Upper lobe of left lung (tissue), 6 donors: ENCODE measurements at regions not wholly inside any gene's neighbourhood (a gene's known extent, or its start where the extent isn't known, plus 50 kb on each side); places are given as distances from the start of the nearest gene placed in this dataset.

Experiments
- ATAC-seq, 2 donors: fragments of 200-7000 bp; cut with Tn5 transposase; one replicate each; pipeline ENCODE4 v1.9.1; 2022; ENCODE audit warnings: mild to moderate bottlenecking in 2 of 2, moderate library complexity in 2 of 2; ENCODE audit not compliant: low FRiP score in 2 of 2
- DNase-seq, 2 donors: peaks; one replicate each; pipeline ENCODE4 v3.0.0-alpha.2; 2019 to 2020
- H3K27ac ChIP-seq, 4 donors: fragments of 200-600 bp; sonication (generic); one replicate each; pipeline ENCODE4 v1.5.1; 2016 to 2019
- H3K27me3 ChIP-seq, 4 donors: fragments of 200-600 bp; sonication (generic); one replicate each; pipeline ENCODE4 v1.5.1; 2017 to 2019
- H3K36me3 ChIP-seq, 4 donors: fragments of 200-600 bp; sonication (generic); one replicate each; pipeline ENCODE4 v1.5.1; 2016 to 2019
- H3K4me1 ChIP-seq, 4 donors: fragments of 200-600 bp; sonication (generic); one replicate each; pipeline ENCODE4 v1.5.1; 2018 to 2019
- H3K4me3 ChIP-seq, 4 donors: fragments of 200-600 bp; sonication (generic); one replicate each; pipeline ENCODE4 v1.5.1; 2017 to 2019; ENCODE audit warnings: mild to moderate bottlenecking in 2 of 4, moderate library complexity in 1 of 4
- H3K9me3 ChIP-seq, 4 donors: fragments of 200-600 bp; sonication (generic); one replicate each; pipeline ENCODE4 v1.5.1; 2018 to 2019
- CTCF ChIP-seq, 6 experiments: fragments of 450-650 bp in 4 of 6; fragments of 200-600 bp in 2 of 6; sonication (generic) in 2 of 6; IDR thresholded peaks; one replicate each; pipeline ENCODE4 v1.5.1; 2016 to 2019; ENCODE audit warnings: antibody characterized with exemption in 6 of 6
- EP300 ChIP-seq, 4 donors: sonication (generic); formaldehyde crosslinking; IDR thresholded peaks; one replicate each; pipeline ENCODE4 v1.5.1; 2017; ENCODE audit warnings: antibody characterized with exemption in 4 of 4, control low read depth in 2 of 4
- POLR2A ChIP-seq, 4 donors: fragments of 450-650 bp; IDR thresholded peaks; one replicate each; pipeline ENCODE4 v1.5.1; 2016 to 2017; ENCODE audit warnings: antibody characterized with exemption in 4 of 4, mild to moderate bottlenecking in 2 of 4
- POLR2AphosphoS5 ChIP-seq, 2 donors: sonication (generic); formaldehyde crosslinking; IDR thresholded peaks; one replicate each; pipeline ENCODE4 v1.5.1; 2017; ENCODE audit warnings: antibody characterized with exemption in 2 of 2
- WGBS, 2 donors: methylation state at CpG; one replicate each; pipeline ENCODE4 v1.1.5; 2017 to 2018; 5-methylcytosine and 5-hydroxymethylcytosine counted together
- donor health status: DM: no; HTN: no; CAD: no; lungs with moderate emphysema.
- donor health status: DM: no; HTN: yes; CAD: no; lungs with severe emphysema.

- Histone ChIP-seq H3K27ac (no peak overlapping the region), H3K27me3 (no peaks in the 10 kb centered on the region), H3K4me3 (no peak overlapping the region), H3K36me3 (no peaks in the 10 kb centered on the region), H3K9me3 (peaks cover 0 to 11% (median 6%) of the 10 kb centered on the region in 4 donors), H3K4me1 (no peaks in the 10 kb centered on the region)
- TF ChIP-seq CTCF (IDR thresholded peaks at IDR 0.05): no peak
- no peak for TF ChIP-seq EP300 (IDR thresholded peaks at IDR 0.05)
- no peak for TF ChIP-seq POLR2A (IDR thresholded peaks at IDR 0.05)
- TF ChIP-seq POLR2AphosphoS5 (IDR thresholded peaks at IDR 0.05): no peak
- ATAC-seq: no peak
- 72 to 81% methylated on average over 9 of the region's 9 CpGs for WGBS, 2 donors
- DNase-seq: no peak
These were observed 620.2 kb downstream of the ZBBX start for GRCh38 chr3:166759736-166760513.

GRCh38 chr3:166752214-166752613, 627.9 kb downstream of the ZBBX start:
- Histone ChIP-seq H3K27ac (no peak overlapping the region), H3K27me3 (no peaks in the 10 kb centered on the region), H3K4me3 (no peak overlapping the region), H3K9me3 (no peaks in the 10 kb centered on the region), H3K36me3 (no peaks in the 10 kb centered on the region), H3K4me1 (no peaks in the 10 kb centered on the region)
- TF ChIP-seq POLR2AphosphoS5 (IDR thresholded peaks at IDR 0.05) (no peak), POLR2A (IDR thresholded peaks at IDR 0.05) (no peak), CTCF (IDR thresholded peaks at IDR 0.05) (no peak), EP300 (IDR thresholded peaks at IDR 0.05) (no peak)
- no peak for DNase-seq
- ATAC-seq: no peak
- 48 to 71% methylated on average over 2 of the region's 2 CpGs for WGBS, 2 donors

- TF ChIP-seq EP300 (IDR thresholded peaks at IDR 0.05) (no peak), POLR2AphosphoS5 (IDR thresholded peaks at IDR 0.05) (no peak), CTCF (IDR thresholded peaks at IDR 0.05) (no peak), POLR2A (IDR thresholded peaks at IDR 0.05) (no peak)
- no peaks in the 10 kb centered on the region for H3K36me3 ChIP-seq
- H3K27ac ChIP-seq: no peak overlapping the region
- no peaks in the 10 kb centered on the region for H3K9me3 ChIP-seq
- H3K4me1 ChIP-seq: no peaks in the 10 kb centered on the region
- 29 to 41% methylated on average over 2 of the region's 2 CpGs for WGBS, 2 donors
- DNase-seq (no peak), ATAC-seq (no peak)
- no peaks in the 10 kb centered on the region for H3K27me3 ChIP-seq
- H3K4me3 ChIP-seq: no peak overlapping the region
These were observed 636.5 kb downstream of the ZBBX start for GRCh38 chr3:166743481-166744134.

- H3K4me1 ChIP-seq: no peaks in the 10 kb centered on the region
- H3K9me3 ChIP-seq: no peaks in the 10 kb centered on the region
- WGBS, 2 donors: 88 to 94% methylated on average over 3 of the region's 3 CpGs
- no peaks in the 10 kb centered on the region for H3K36me3 ChIP-seq
- no peak for ATAC-seq
- TF ChIP-seq POLR2A (IDR thresholded peaks at IDR 0.05) (no peak), CTCF (IDR thresholded peaks at IDR 0.05) (no peak), EP300 (IDR thresholded peaks at IDR 0.05) (no peak), POLR2AphosphoS5 (IDR thresholded peaks at IDR 0.05) (no peak)
- H3K4me3 ChIP-seq: no peak overlapping the region
- no peaks in the 10 kb centered on the region for H3K27me3 ChIP-seq
- H3K27ac ChIP-seq: no peak overlapping the region
- DNase-seq: no peak
These were observed 645.4 kb downstream of the ZBBX start for GRCh38 chr3:166734734-166735133.
